ENCODE measurements at regions not wholly inside any gene's neighbourhood (a gene's known extent, or its start where the extent isn't known, plus 50 kb on each side); places are given as distances from the start of the nearest gene placed in this dataset.

DNA sequence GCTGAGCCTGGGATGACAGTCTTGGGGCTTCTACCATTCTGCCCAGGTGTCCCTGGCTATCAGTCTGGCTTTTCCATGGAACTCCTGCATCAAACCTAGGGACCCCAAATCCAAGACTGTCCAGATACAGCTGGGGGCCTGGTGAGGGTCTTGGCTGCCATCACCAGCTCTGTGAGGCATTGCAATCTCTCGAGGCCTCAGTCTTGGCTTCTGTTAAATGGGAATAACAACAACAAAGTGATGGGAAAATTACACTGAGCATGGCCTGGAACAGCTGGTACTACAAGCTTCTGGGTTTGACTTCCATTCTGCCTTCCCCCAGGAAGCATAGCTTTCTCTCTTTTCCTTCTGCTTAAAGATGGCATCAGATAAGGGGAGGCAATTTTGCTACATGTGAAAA lies 50.0 kb upstream of the LCTL start:
- no peak for DNase-seq (ENCODE audit: low read depth)

DNA sequence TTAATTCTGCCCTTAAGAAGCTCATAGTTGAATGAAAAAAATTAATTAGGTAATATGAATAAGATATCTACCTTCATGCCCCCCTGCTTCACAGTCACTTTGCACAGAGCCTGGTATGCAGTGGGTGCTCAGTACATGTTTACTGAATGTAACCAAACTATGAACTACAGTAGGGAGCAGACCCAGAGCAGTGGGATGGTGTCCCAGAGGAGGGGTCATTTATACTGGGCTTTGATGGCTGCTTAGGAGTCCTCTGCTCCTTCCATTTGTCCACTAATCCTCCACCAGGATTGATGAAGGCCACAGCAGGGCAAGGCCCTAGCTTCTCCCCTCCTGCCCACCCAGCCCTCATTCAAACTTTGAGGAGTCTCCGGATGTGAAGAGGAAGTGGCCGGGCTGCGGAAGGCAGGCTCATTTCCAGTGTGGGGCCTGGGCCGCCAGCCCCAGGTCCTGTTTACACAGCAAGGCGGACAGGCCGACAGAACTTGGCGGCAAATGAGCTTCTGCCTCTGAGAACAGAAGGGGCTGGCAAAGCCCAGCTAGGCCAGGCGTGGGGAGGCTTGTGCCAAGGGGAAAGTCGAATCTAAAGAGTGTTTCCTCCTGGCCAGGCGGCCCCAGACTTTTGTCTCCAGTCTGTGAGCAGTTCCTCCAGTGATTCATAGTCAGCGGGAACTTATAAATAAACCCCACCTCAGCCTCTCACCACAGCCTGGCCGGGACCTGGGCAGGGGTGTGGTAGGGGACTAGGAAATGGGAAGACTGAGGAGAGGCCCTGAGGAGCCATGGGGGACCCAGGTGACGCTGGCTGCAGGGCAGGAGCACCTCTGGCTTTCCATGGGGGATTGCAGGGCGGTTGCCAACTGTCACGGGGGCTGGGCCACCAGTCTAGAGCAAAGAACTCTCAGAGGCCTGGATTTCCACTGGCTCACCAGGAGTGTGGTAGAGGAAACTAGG lies 51.6 kb upstream of the LCTL start:
- DNase-seq (ENCODE audit: low read depth) = peak; percentile 9

DNA sequence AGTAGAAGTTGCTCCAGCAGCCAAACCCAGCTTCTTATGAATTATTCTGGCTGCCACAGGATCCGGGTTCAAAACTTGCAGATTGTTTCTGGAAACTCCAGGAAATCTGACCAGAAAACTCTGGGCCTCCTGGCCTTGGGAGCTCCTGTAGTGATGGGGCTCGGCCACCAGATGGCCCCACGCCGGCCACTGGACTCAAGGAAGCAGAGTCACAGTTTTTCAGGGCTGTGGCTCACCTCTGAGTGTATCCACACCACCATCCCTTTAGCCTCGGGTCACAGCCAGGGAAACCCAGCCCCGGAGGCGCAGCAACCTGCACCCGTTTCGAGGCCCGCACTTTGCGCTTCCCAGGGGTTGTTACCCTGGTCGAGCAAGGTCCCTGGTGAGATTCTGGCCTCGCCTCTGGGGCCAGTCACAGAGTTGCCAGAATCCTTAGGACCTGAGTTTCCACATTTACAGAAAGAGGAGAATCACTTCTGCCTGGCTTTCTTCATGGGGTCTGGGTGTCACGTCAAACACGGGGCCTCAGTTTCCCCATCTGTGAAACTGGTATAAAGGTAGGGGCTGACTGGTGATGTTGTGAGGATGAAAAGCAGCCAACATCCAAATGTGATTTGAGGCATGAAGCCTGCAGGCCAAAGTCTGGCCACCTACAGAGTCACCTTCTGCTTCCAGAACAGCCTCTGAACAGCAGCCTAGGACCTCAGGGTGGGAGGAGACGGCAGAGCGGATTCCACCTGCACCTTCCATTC lies 53.5 kb upstream of the LCTL start:
- DNase-seq (ENCODE audit: low read depth) = peak; percentile 41

DNA sequence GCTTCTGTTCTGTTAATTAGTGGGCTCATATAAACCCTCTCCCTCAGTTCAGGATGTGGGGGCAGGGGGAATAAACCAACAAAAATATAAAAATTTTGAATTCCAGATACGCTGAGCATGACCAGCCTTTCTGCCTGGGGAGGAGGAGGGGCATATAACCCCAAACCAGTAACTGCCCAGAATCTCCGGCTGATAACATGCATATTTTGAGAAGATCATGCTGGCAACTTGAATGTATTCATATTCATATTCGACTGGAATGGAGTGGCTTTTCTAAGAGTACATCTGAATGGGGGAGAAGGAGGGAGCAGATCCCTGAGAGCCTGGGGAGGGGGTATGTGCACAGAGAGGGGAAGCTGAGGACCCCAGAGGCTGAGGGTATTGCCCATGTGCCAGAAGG lies 54.5 kb upstream of the LCTL start:
- DNase-seq (ENCODE audit: low read depth) = no peak

DNA sequence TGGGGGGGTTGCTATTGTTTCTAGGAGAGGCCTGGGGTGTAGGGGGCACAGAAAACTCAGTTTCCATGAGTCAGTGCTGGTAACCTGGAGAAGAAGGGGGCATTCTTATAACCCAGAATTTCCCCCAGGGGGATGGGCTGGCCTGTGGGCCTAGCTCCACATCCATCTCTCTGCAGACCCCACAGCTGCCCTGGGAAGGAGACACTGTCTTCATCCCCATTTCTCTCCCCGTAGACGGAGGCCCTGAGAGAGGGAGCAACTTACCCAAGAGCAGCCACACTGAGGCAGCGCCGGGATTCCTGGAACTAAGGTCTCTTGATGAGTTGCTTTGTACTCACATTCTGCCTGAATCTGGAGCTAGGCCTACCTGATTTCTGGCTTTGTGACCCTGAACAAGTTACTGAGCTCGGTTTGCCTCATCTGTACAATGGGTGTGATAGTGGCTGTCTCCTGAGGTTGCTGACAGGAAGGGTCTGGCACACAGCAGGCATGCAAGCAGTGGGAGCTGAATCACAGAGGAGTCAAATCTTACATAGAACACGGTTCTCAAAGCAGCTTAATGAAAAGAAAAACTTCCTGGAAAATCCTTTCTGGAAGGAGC lies 55.0 kb upstream of the LCTL start:
- no peak for DNase-seq (ENCODE audit: low read depth)

DNA sequence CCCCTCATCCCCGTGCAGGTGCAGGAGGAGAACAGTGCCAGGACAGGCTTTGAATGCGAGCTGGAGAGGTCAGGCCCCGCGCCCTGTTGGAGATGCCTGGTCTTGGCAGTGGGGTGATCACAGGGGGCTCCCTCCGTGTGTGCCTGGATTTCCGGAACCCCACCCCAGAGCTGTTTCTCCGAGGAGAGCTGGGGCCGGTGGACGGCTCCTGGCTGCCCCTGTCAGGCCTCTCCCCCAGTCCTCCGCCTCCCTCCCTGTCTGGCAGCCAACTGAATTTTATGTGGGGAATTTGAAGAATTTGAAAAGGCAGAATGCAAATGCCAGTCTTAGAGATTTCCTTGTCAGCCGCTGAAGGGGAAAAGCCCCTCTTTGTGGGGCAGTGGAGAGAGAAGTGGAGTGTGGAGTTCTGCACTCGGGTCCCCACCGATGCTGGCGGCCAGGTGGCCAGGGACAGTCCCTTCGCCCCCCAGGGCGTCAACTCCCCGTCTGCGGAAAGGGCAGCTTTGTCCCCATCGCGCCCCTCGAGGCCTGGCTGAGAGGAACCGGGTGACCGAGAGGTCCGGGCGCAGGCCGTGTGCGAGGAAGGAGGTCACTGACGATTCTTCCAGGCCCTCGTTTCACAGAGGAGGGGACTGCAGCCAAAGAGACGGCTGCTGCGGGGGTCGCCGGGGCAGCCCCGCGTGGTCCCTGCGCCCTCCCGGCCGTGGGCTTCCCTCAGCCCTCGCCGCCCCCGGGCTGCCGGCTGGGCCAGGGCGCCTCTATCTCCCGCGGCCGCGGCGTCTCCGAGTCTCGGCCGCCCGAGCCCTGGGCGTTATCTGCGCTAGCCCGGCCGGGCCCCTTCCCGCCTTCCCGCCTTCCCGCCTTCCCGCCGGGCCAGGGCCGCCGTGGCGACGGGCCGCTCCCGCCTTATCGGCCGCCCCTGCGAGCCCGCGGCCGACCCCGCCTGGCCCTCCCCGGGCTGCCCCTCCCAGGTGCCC lies 56.0 kb upstream of the LCTL start:
- DNase-seq (ENCODE audit: low read depth) = no peak

DNA sequence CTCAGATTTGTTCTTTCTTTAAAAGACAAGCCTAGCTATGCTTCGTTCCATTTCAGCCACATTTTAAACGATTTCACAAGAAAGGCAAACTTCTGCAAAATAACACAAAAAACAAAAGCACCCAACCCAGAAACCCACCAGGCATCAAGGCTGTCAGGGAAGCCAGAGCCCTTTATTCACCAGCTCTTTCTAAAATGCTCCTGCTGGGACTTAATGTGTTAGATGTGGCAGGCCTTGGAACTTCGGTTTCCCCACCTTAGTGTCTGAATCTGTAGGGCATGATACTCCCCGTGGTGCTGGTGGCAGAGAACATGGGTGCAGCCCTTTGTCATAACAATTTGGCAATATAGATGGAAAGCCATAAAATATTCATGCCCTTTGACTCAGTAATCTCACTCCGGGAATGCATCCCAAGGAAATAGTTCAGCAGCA lies 56.8 kb upstream of the LCTL start:
- no peak for DNase-seq (ENCODE audit: low read depth)

DNA sequence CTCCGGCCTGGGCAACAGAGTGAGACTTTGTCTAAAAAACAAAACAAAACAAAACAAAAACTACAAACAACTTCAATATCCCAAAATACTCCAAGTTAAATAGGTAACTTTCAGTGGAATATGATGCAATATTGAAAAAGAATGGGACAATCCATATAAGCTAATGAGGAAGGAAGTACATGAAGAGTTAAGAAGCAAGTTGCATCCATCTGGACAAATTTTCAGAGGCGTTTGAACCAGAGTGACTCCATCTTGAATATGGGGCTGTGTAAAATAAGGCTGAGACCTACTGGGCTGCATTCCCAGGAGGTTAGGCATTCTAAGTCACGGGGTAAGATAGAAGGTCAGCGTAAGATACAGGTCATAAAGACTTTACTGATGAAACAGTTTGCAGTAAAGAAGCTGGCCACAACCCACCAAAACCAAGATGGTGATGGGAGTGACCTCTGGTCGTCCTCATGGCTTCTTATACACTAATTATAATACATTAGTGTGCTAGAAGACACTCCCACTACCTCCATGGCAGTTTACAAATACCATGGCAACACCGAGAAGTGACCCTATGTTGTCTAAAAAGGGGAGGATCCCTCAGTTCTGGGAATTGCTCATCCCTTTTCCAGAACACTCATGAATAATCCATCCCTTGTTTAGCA lies 58.1 kb upstream of the LCTL start:
- DNase-seq (ENCODE audit: low read depth) = no peak

DNA sequence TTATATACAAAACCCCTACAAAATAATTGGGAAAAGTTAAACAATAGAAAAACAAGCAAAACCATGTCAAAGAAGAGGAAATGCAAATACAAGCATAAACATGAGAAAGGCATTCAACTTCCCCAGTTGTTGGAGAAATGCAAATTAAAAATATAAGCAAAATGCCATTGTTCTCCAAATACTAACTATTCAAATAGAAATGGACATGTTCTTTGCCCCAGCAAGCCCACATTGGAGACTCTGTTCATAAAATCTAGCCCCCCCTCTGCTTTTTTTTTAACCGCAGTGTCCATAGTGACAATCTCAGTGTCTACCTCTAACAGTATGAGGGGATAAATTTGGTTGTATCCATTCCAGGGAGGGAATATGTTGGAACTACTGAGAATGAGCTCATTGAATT lies 59.7 kb upstream of the LCTL start:
- DNase-seq (ENCODE audit: low read depth) = no peak

DNA sequence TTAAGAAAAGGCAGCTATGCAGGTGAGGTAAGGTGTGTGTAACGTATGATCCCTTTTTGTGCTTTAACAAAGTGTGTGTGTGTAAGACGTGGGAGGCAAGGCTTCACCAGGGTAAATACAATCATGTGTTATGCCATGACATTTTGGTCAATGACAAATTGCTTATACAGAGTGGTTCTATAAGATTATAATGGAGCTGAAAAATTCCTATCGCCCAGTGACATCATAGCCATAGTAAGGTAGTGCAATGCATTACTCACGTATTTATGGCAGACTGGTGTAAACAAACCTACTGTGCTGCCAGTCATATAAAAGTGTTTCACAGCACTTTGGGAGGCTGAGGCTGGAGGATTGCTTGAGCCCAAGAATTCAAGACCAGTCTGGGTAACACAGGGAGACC lies 60.2 kb upstream of the LCTL start:
- DNase-seq (ENCODE audit: low read depth) = no peak

DNA sequence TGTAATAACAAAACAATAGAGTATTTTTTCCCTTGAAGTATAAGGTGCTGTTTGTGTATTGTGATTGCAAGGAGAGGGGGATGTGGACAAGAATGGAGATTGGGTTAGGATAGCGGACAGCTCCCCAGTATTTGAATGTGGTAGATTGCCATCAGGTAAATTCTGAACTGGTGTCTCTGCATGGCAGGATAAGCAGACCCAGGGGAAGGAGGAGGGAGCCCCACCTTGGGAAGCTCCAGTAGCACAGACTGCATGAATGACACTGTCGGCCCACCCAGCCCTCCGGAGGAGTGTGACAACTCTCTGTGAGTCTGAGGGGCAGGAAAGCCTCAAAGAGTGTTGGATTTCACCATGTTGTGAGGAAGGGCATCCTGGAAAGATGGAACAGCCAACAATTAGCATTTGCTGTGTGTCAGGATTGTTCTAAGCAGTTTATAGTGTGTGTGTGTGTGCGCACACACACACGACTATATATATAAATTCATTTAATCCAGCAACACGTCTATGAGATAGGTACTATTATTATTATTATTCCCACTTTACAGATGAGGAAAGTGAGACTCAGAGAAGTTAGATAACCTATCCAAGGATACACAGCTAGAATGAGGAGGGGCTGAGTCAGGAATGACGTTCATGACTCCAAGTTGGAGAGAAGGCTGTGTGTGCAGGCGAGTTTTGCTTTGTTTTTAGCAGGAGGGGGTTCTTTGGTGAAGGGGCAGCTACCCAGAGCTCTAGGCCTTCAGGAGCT lies 63.4 kb upstream of the LCTL start:
- no peak for DNase-seq (ENCODE audit: low read depth)

DNA sequence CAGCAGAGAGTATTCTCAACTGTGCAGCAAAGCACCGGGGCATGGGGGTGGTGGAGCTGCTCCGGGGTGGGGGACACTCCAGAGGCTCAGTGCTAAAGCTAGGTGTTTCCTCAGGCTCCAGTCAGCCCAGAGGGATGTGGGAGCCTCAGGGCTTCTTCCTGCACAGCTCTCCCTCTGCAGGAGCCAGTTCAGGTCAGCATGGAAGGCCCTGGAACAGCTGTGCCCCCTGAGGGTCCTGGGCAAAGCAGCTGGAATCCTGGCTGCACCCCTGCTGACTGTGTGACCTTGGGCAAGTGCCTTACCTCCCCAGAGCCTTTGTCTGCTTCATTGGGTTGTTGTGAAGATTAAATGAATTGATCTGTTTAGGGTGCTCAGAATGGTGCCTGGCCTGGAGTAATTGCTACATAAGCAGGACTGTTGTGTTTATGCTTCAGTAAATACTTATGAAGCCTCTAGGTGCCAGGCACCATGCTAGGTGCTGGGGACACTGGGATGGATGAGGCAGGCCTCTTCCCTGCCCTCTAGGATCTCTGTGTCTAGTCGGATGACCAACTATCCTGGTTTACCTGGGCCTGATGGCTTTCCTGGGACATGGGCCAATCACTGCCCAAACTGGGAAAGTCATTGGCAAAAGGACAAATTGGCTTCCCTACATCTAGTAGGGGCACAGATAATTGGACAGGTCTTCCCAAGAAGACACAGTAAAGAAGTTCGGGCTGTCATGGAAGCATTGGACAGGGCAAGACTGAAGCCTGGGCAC lies 64.2 kb upstream of the LCTL start:
- no peak for DNase-seq (ENCODE audit: low read depth)

DNA sequence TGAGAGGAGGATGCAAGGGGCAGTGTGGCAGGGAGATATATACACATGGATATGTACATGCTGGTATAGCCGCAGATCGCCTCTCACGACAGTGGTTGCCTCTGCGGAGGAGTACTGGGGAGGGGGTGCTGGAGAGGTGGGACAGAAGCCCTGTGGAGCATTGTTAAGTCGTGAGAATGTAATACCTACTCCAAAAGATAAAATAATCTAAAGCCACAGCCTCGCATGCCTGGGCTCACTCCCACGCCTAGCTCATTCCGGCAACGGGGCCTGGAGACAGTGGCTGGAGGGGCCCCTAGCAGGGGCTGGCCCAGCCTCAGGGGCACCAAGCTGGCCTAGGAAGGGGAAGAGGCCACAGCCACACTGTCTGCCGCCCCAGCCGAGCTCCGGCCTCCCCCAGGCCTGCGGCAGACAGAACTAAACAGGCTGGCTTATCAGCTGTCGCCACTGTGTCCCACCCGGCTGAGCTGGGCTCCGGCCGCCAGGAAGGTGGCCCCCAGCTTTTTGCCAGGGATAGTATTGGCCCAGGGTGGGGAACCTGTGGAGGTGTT lies 65.1 kb upstream of the LCTL start:
- DNase-seq (ENCODE audit: low read depth) = no peak

DNA sequence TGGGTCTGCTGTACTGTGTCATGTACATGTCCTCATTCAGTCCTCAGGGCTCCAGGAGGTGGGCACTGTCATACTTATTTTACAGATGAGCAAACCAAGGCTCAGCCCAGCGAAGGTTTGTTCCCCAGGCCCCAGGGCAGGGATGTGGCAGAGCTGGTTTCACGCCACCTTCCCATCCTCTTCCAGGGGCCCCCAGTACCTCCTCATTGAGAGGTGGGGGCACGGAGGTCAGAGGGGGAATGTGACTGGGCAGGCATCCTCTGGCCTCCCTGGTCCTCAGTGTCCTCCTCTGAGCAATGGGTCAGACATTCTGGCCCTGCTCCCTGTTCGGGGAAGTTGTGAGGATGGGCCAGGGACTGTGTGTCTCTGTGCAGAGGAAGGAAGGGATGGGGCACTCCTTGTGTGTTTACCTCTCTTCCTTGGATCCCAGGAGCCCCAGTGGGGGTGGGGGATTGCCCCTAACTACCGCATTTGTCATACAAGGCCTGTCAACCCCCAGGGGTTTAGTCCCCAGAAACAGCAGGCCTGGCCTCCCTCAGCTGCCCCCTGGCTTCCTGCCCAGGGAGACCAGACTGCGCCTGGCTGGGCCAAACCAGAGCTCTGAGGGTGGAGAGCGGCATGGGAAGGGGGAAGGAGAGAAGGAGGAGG lies 65.9 kb upstream of the LCTL start:
- DNase-seq (ENCODE audit: low read depth) = no peak

DNA sequence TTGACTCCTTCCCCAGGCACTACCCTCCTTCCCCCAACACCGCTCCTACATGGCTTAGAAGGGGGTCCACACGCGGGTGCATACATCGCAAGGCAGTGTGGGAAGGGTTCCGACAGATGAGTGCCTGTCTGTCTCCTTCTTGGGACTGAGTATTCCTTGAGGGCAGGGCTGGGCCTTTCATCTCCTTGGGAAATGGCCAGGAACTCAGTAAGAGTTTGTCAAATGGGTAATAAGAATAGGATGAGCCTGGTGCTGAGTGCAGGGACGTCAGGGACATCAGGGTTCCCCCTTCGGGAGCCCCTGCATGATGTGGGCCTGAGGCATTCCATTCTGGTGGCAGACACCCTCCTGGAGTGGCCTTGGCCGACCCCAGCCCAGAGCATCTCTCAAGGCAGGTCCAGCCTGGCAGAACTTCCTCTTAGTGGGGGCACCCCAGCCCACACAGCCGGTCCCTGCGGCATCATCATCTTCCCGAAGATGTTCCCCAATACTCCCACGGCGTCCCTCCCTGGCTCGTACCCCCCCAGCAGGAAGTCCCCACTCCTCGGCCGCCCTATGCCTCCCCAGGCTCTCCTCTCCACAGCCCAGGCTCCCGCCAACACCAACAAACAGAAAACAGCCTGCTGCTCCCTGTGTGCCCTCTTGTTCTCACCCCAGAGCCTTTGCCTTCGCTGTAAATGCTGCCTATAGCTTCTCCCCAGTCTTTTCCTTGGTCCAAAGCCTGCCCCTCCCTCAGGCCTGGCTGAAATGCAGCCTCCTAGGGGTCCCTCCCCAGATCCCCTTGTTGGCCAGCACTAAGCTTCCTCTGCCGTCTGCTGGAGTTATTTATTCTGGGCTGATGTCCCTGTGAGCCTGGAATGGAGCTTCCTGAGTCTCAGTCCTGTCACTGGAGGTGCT lies 67.5 kb upstream of the LCTL start:
- DNase-seq (ENCODE audit: low read depth) = no peak

DNA sequence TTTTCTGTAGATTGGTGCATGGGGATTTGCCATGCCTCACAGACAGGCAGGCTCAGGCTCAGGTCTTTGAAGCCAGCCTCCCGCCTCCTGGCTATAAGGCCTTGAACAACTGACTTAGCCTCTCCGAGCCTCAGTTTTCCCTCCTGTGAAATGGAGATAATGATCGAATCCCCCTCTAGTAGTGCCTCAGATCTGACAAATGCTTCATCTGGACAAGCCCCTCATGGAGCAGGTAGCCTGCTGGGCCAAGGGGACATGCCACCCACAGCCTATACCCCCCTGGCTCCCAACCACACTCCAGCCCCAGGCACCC lies 68.1 kb upstream of the LCTL start:
- DNase-seq (ENCODE audit: low read depth) = no peak

DNA sequence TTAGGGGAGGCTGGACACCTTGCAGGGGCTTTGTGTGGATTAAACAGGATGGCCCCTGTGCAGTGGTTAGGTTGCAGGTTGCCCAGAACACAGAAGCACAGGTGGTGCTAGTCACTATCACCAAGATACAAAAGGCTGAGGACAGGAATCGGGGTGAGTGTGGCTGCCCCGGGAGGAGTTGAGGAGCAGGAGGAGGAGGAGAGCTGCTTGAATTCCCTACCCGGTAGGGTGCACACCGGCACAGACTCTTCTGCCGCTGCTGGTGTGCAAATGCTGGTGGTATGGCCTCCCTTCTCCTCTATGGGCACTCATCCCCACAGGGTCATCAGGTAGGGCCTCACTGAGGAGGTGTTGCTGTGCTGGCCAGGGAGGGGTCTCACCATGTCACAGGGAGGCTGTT lies 67.5 kb upstream of the SMAD6 start:
- DNase-seq (ENCODE audit: low read depth) = no peak

DNA sequence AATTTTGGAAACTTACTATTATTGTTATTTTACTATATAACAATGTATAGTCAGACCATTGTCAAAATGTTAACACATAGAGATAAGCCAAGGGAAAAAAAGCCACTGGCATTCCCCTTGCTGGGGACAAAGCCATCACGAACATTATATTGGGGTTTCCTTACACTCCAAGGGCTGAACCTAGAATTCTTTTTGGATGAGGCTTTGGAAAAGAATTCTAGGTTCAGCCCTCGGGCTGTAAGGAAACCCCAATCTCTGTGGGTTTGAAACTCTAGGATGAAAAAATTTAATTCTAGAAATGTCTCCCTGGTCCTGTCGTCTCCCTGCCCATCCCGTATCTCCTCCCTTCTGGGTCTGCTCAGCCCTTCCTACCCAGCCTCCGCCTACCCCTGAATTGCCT lies 67.0 kb upstream of the SMAD6 start:
- DNase-seq (ENCODE audit: low read depth) = no peak
